ENCODE measurements at regions not wholly inside any gene's neighbourhood (a gene's known extent, or its start where the extent isn't known, plus 50 kb on each side); places are given as distances from the start of the nearest gene placed in this dataset.

DNA sequence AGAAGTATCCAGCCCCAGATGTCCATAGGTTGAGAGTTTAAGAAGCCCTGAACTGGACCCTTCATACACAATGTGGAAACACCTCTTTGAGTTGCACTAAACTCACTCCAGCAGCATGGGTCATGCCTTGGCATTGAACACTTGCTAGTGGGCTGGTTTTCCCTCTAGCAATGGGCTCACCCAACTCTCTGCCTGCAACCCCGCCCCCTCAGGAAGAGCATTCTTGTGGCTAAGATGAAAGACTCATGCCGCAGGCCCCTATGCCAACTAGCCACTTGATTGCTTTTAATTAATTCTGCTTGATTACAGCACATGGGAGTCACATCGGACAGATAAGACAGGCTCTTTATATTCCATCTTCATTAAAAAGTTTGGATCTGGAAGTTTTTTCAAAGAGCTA lies 136.5 kb upstream of the GJB5 start:
- no peak for DNase-seq

DNA sequence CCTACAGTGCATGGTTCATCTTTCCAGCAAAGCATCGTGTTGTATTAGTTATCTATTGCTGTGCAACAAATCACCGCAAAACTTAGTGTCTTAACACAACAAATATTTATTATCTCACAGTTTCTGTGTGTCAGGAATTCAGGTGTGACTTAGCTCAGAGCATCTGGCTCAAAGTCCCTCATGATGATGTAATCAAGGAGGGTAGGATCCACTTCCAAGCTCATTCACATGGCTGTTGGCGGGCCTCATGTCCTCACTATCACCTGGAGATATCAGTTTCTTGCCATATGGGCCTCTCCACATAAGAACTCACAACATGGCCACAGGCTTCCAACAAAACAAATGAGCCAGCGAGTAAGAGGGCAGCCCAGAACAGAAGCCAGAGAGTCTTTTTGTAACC lies 135.6 kb upstream of the GJB5 start:
- no peak for DNase-seq

DNA sequence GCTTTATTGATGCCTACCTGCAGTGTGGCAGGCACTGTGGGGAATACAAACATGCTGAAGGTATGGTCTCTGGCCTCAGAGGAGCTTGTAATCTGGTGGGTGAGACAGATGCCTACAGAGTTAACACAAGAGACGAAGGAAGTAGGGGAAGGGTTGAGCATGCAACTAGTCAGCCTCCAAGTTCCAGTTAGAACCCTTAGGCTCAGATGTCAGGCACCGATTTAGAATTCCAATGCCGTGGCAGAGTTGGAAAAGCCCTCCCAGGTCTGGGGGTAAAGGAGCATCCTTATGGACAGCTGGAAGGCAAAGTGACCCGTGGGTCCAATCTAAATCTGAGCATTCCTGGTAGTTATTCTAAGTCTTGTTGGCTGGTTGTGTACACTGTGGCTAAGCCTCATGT lies 132.9 kb upstream of the GJB5 start:
- DNase-seq: no peak

DNA sequence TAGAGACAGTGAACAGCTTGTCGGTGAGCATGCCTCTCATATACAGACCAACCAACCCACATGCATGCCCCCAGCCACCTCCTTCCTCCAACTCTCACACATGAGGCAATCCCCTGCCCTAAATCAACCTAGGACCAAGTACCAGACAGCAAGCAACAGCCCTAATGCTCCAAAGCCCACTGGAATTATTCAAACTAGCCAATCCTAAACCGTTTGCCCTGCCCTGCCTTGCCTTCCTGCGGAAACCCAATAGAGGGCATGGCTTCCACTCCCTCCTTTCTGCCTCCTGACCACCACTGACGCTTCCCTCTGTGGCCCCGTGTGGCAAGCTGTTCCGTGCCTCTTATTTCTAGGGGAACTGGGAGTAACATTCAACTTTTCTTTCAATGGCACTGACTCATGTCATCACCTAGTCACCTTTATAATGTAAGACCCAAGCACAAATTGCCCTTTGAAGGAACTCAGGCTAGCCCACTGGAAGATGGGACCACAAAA lies 129.3 kb upstream of the GJB5 start:
- DNase-seq: no peak

DNA sequence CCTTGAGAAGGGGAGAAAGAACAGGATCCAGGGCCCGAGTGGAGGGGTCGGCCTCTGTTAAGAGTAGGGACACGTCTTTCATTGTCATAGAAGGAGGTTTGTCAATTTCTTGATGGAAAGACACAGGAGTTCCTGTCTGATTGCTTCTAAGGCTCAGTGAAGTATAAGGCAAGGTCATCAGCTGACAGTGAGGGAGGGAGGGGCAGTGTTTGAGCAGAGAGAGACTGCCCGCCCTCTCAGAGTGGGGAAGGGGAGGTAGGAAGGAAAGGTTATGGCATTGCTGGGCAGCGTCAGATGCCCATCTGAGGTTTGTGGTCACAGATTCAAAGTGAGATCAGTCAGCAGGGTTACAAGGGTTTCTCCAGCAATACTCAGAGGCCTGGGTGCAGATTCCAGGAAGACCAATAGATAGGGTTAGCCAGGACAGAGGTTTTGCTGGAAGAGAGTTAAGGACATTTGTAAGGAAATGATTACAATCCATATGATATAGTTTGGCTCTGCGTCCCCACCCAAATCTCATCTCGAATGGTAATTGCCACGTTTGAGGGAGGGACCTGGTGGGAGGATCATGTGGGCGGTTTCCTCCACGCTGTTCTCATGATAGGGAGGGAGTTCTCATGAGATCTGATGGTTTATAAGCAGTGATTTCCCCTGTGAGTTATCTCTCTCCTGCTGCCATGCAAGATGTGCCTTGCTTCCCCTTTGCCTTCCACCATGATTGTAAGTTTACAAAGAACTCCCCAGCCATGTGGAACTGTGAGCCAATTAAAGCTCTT lies 127.2 kb upstream of the GJB5 start:
- no peak for DNase-seq

DNA sequence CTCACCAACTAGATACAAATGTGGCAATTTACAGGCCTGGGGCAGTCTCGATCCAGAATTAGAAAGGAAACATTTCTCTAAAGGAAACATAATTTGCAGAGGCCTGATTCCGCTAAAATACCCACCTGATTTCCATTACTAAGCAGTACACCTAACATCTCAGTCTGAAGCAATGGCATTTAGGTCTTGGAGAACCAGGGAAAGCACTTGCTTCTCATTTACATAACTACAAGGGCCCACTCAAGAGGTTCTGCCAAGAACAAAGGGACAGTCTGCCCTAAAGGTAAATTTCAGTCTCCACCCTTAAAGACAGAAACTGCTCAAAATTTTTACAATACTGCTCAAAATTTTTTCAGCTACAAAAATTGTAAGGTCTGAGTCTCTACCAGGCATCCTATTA lies 123.7 kb upstream of the GJB5 start:
- DNase-seq: no peak

DNA sequence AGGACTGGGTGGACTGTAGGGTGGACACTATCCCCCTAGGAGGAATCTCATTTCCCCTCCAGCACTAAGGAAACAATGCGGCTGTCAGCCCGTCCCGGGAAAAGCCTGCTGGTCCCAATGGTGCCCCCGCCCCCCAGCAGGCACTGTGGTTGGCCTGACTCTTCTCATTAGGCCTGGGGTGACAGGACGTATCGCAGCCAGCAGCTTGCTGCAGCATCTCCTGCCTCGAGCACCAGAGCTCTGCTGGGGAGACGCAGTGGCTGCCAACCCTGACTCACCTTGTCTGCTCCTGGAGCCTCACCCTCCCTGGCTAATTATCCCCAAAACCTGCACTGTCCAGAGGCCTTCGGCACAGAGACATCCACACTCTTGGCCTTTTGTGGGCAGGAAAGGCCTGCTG lies 115.1 kb upstream of the GJB5 start:
- DNase-seq: no peak

DNA sequence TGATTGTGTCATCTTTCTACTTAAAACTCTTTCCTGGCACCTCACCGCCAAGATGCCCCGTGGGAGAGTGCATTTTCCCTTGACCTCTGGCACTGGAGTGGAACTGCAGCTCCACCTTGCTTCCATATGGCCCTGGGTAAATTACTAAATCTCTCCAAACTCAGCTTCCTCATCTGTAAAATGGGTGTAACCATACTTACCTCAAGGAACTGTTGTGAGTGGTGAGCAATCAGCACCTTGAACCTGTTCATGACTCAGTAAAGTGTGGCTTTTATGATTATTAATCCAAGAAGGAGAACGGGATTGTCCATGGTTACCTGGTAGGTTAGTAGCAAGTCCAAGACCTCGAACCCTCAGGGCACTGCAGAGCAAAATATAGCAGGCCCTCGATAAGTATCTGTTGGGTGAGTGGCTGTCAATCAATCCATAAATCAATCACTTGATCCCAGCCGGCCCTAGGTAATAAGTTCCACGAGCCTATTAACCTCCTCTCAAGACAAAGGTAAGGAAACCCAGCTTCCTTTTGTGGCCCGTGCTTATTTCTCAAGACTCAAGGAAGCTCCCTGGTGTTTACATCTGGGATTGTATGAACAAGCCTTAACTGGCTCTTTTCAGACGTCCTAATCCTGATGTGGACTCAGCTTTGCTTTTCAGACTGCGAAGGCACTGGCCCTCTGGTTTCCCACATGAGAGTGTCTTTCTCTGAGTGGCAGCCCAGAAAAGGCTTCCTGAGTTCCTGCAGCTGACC lies 114.0 kb upstream of the GJB5 start:
- DNase-seq: no peak

DNA sequence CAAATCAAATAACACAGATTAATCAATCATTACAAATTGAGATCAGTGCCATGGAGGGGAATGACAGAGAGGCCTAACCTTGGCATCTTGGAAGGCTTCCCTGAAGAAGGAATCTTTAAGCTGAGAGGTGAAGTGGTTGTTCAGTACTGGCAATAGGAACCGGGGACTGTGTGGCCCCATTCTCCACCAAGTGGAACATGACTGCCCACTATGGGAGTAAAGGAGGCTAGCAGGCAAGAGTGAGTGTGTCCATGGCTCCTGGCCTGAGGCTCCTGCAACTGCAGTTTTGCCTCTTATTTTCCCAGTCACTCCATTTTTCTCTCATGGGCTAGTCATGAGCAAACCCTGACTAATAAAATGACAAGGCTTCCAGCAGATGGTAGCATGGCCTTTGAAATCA lies 112.2 kb upstream of the GJB5 start:
- no peak for DNase-seq

DNA sequence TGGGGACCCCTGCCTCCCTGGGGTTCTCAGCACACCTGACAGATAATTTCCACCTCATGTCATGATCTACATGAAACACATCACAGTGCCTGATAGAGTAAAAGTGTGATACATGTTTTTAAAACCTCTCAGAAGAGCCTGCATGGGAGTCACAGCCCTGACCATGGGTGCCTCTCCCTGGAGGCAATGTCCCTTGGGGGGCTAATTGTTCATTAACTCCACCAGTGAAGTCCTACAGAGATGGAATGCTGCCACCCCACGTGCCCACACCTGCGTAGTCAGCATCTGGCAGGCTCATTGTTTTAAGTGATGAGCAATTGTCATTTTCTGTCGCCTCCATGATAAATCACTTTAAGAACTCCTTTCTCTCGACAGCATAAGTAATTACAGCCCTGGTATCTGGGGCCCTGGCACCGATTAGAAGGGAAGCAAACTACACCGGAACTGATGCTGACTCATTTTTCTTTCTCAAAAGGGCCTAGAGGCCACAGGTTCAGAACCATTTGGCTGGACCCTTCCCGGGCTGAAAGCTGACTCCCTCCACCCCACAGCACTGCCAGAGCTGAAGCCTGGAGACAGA lies 109.6 kb upstream of the GJB5 start:
- DNase-seq: no peak

DNA sequence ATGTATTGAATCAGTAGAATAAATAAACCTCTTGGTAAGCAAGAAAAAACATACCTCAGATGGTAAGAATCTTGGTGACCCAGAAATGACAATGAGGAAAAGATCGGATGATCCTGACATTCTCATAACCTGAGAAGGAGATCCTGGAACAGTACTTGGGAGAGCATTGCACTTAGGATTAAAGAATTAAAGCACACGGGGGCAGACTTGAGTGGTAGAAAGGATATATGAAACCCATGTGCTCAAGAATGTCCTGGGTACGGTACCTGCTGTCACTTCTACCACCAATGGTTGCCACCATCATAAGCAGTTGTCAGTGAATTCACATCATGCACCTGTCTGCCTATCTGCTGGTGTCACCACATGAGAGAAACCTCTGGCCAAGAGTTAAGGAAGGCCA lies 108.9 kb upstream of the GJB5 start:
- DNase-seq: no peak

DNA sequence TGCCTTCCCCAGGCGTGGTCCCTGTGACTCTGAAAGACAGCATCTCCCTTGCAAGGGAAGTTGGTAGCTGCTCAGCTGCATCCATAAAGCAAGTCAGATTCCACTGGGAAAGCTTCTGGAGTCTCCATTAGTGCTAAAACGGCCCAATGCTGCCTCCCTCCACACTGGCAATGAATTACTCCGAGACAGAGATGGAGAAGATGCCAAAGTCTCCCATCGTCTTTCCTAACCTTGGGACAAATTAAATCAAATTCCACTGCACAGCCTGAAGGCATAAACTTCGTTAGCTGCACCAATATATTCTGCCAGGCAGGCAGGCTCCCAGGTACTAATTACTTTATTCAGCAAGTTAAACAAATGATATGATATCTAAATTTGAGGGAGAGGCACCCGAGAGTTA lies 106.3 kb upstream of the GJB5 start:
- DNase-seq: no peak

DNA sequence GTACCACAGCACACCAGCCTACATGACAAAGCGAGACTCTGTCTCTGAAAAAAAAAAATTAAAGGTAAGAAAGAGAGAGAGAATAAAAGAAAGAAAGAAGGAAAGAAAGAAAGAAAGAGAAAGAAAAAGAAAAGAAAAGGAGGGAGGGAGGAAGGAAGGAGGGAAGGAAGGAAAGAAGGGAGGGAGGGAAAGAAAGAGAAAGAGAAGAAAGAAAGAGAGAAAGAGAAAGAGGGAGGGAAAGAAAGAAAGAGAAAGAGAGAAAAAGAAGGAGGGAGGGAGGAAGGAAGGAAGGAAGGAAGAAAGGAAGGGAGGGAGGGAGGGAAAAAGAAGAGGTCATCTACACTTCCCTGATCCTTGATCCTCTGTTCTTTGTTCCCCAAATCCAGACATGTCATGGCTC lies 104.8 kb upstream of the GJB5 start:
- no peak for DNase-seq

DNA sequence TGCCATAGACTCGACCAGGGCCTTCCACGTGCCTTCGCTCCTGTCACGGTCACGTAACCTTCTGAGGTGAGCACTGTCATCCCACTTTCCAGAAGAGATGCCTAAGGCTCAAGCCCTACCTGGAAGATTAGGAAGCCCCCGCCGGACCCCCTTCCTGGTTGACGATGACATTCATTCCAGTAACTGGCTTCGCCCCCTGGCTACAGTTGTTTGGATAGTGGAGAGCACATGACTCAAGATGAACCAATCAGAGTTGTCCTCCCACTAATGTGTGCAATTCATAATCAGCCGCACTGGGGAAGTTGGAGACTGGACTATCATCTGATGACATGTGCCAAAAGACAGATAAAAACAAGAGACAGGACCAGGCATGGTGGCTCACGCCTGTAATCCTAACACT lies 104.0 kb upstream of the GJB5 start:
- DNase-seq: no peak

DNA sequence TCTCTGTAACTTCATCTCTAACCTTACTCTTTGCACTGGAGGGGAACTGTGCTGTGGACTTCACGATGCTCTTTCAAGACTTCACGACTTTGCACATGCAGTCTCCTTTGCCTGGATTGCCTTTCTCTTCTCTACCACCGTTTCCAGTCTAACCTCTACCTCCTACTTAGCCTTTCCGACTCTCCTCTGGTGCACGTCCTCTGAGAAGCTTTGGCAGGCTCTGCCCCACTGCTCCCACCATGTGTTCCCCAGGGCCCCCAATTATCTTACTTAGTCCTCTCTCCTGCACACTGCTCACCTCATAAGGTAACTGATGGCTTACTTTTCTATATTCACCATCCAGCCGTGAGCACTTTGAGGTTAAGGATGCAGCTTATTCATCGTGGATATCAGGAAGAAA lies 101.7 kb upstream of the GJB5 start:
- DNase-seq: no peak

DNA sequence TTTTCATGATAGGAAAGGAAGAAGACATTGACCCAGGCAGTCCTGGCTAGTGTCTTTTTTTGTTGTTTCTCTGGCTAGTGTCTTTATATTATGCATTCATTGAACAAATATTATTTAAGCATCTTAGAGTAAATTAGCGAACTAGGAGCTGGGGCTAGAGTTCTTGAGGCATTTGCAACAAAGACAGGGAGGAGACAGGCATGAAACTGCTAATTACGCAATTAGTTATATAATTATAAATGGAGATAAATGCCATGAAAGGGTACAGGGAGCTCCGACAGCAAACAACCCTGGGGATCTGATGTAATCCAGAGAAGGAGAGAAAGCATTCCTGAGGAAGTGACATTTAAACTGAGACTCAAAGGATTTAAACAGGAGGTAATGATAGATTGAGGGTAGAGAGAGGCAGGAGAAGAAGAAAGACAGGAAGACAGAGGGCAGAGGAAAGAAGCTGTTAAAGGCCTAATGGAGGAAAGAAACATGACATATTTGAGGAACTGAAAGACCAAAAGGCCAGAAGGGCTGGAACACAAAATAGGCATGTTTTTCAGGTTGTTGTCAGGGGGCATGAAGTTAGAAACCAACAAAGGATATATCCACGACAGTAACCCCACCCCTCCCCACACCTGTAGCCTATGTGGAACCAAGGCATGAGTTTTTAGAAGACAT lies 99.5 kb upstream of the GJB5 start:
- no peak for DNase-seq

DNA sequence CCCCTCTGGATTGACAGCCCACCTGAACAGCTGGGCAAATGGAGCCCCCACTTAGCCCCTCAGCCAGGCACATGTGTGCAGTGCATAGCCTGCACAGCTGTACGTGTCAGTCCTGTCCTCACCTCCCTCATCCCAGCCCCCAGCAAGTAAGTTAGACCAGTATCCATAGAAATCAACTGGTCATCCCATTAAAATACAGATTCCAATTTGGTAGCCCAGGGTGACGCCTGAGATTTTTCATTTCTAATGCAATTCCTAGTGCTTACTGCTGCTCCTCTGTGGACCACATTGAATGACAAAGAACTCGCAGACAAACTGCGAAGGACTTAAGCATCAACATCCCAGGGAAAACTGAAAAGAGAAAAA lies 99.0 kb upstream of the GJB5 start:
- no peak for DNase-seq

DNA sequence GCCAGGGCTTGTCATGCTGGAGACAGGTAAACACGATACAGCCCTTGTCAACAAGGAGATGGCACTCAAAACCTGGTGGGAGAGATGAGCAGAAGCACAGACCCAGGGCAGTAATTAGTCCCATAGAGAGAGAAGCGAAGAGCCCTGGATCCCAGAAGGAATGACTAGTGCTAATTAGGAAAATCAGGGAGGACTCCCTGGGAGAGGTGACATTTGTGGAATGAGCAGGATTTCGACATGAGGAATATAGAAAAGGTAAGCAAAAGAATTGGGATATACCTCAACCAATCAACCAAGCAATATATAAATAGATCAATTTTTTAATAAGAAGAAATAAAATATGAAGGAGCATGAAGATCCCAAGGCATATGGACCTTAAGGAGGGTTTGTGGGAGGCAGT lies 98.5 kb upstream of the GJB5 start:
- DNase-seq: no peak

DNA sequence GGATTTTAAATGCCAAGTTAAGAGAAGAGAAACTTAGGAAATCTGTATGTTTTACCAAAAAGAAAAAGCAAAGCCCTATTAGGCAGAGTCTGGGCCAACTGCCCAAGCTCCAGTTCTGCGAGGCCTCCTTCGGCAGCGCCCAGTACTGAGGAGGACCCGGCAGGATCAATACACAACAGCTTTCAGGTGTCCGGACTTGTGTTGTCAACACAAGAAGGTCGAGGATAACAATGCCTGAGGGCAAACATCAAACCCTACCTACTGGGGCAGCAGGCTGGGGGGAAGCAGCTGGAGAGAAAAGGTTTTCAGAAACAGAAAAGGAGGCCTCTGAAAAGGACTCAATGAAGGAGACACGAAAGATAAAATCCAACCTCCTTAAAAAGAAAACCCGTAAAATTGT lies 98.1 kb upstream of the GJB5 start:
- DNase-seq: no peak

DNA sequence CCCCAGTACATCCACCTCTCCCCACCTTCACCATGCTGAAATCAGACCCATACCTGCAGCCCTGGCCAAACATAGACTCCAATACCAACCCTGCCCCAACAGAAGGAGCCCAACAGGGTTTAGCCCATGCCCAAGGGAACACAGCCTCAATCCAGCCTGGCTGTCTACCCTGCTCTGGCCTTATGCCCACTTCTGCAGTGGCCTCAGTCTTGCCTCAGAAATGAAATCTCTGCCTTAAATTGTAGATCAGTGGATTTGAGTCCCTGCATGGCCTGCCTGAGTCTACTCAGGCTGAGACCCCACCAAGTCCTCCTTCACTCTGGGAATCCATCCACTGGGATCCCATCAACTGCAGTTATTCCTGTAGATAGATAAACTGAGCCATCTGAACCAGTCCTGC lies 97.6 kb upstream of the GJB5 start:
- no peak for DNase-seq

DNA sequence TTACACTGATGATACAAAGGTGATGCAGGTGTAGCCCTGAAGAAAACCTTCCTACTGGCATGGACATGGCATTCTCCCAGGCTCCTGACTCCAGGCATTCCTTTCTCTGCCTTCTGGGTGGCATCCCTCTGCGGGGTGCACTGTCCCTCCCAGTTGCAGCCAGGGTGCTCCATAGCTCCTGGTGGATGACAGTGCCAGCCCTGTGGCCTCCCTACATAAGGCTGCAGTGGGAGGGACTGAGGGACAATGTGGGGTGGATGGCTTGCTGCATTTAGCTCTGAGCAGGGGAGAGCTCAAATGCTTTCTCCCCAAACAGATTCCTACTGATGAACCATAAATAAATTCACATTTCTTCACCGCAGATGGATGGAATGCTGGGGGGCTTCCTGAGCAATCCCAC lies 97.0 kb upstream of the GJB5 start:
- no peak for DNase-seq

DNA sequence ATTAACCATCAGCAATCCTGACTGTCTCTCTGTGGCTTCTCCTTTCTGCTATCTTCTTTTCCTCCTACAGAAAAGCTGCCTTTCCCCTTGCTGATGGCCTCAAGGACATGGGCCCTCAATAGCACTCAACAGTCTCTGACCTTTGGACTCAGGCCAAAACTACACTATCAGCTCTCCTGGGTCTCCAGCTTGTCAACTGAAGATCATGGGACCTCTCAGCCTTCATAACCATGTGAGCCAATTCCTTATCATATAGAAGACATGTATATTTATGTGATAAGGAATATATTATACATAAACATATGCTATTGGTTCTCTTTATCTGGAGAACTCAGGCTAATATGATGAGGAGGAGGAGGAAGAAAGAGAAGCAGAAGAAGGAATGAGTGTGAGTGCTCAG lies 91.8 kb upstream of the GJB5 start:
- no peak for DNase-seq

DNA sequence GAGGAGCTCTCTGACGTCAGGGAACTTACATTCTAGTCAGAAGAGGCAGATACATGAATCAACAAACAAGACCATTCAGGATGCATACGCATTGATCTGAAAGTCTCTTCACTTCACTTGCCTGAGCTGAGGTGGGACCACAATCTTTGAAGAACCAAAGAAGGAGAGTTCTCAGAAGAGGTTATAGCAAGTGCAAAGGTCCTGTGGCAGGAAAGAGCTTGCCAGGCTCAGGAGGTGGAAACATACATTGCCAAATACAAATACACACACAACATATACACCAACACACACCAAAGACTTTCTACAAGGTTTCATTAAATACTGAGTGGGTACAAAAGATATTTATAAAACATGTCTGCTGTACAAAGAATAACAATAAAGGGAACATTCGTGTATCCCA lies 86.8 kb upstream of the GJB5 start:
- DNase-seq: no peak

DNA sequence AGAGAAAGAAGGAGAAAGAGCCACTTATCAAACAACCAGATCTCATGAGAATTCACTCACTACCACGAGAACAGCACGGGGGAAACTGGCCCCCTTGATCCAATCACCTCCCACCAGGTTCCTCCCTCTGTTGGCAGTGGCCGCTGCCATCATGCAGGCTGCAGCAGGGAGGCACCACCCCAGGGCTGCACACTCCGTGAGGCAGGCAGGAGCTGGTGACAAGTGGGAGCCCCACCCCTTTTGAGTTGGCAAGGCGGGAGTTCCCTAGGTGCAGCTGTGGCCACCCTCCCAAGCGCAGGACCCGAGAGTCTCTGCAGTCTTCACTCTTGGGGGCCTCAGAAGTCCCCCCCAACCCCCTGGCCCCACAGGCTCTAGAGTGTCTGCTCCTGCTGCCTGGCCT lies 83.9 kb upstream of the GJB5 start:
- no peak for DNase-seq

Measured in AML-193 (cell line).